Loucy (cell line): ENCODE measurements at regions not wholly inside any gene's neighbourhood (a gene's known extent, or its start where the extent isn't known, plus 50 kb on each side); places are given as distances from the start of the nearest gene placed in this dataset.

Source experiments
- EZH2phosphoT487 ChIP-seq: fragments of 200-600 bp; IDR thresholded peaks from 2 replicates; pipeline ENCODE4 v1.6.1; 2018; ENCODE audit warnings: antibody characterized with exemption, mild to moderate bottlenecking, moderate library complexity, borderline replicate concordance
- TF ChIP-seq, protein P1 (sequence below): fragments of 200-600 bp; sonication (generic); conservative IDR thresholded peaks from 2 replicates; pipeline ENCODE4 v1.5.1; 2014; ENCODE audit warnings: mild to moderate bottlenecking, antibody characterized with exemption, low read length

DNA sequence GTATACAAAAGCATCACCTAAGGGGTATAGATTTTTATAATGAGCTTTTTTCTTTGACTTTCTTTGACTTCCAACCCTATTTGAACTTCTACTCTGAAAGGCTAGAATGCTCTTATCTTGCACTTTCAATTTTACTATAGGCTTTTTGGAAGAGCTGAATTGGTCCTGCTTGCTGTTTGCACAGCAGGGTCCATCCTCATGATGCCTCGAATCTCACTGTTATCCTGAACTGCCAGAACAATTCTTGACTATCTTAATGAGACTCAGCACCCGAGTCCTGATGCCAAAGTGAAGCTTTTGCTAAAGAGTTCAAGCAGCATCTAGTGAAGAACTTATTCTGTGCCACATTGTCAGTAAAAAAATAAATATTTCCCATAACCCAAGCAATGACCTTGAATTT, 488.3 kb upstream of the ANO5 start:
- TF ChIP-seq, protein P1, sequence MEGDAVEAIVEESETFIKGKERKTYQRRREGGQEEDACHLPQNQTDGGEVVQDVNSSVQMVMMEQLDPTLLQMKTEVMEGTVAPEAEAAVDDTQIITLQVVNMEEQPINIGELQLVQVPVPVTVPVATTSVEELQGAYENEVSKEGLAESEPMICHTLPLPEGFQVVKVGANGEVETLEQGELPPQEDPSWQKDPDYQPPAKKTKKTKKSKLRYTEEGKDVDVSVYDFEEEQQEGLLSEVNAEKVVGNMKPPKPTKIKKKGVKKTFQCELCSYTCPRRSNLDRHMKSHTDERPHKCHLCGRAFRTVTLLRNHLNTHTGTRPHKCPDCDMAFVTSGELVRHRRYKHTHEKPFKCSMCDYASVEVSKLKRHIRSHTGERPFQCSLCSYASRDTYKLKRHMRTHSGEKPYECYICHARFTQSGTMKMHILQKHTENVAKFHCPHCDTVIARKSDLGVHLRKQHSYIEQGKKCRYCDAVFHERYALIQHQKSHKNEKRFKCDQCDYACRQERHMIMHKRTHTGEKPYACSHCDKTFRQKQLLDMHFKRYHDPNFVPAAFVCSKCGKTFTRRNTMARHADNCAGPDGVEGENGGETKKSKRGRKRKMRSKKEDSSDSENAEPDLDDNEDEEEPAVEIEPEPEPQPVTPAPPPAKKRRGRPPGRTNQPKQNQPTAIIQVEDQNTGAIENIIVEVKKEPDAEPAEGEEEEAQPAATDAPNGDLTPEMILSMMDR: no peak
- TF ChIP-seq EZH2phosphoT487: no peak
